Activated CD4-positive, alpha-beta T cell treated with anti-CD3 and anti-CD28 coated beads for 36 hours (primary cell): ENCODE measurements at regions not wholly inside any gene's neighbourhood (a gene's known extent, or its start where the extent isn't known, plus 50 kb on each side); places are given as distances from the start of the nearest gene placed in this dataset.

Source experiments
- ATAC-seq: fragments of 200-7000 bp; cut with Tn5 transposase; one replicate; pipeline ENCODE4 v1.10.0; 2021; ENCODE audit warnings: mild to moderate bottlenecking, moderate library complexity
- CTCF ChIA-PET: fragments of 350-600 bp; sonication (Branson Sonifier 250); formaldehyde crosslinking; loops from one replicate; lab custom pipeline; 2021; ENCODE audit warnings: antibody characterized with exemption; lab: Charles Lee
- POLR2A ChIA-PET: fragments of 350-600 bp; sonication (Branson Sonifier 250); formaldehyde crosslinking; loops from one replicate; lab custom pipeline; 2021; ENCODE audit warnings: antibody characterized with exemption, inconsistent platforms; lab: Charles Lee
- DNase-seq: peaks from one replicate; pipeline ENCODE4 v3.0.0-alpha.2; 2020
- H3K27ac Mint-ChIP-seq: one replicate; pipeline ENCODE4 v1.8.0; 2021; ENCODE audit warnings: mixed read lengths
- H3K27me3 Mint-ChIP-seq: one replicate; pipeline ENCODE4 v1.8.0; 2021; ENCODE audit warnings: mixed read lengths
- H3K36me3 Mint-ChIP-seq: one replicate; pipeline ENCODE4 v1.8.0; 2021; ENCODE audit warnings: low read depth, mixed read lengths
- H3K4me1 Mint-ChIP-seq: one replicate; pipeline ENCODE4 v1.8.0; 2021; ENCODE audit warnings: mixed read lengths
- H3K4me3 Mint-ChIP-seq: one replicate; pipeline ENCODE4 v1.8.0; 2021; ENCODE audit warnings: mild to moderate bottlenecking, moderate library complexity, mixed read lengths
- H3K9me3 Mint-ChIP-seq: one replicate; pipeline ENCODE4 v1.8.0; 2021; ENCODE audit warnings: low read depth, mixed read lengths
- intact Hi-C, 2 experiments: fragments of 100-400 bp; cut with DNase I in 1 of 2; cut with micrococcal nuclease in 1 of 2; formaldehyde crosslinking; loops; one replicate each; pipeline versions ENCODE4 v1.14.2 to v1.15.1; 2022 to 2024; cut with DNase I, micrococcal nuclease

DNA sequence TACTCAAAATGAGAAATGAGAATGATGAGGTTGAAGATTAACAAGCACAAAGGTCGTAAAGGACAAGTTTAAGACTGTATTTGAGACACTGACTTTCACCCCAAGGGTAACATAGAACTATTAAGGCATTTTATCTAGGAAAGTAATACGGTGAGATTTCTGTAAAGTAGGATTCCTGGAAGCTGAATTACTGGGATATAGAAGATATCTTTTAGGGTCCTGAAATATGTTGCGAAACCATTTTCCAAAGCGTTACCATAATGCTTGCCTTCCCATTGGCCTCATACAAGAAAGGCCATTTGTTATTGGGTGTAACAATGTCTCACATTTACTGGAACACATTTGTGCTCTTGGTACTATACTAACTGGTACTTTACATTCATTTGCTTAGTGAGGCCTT is 1185.9 kb upstream of the TENM4 start:
- H3K4me1 Mint-ChIP-seq, result no peaks in the 10 kb centered on the region
- DNase-seq, result no peak
- ATAC-seq, result no peak
- H3K27me3 Mint-ChIP-seq, result no peaks in the 10 kb centered on the region
- H3K4me3 Mint-ChIP-seq, result no peak overlapping the region
- peaks cover 12% of the 10 kb centered on the region for H3K9me3 Mint-ChIP-seq
- ChIA-PET CTCF (no interaction called here), POLR2A (no interaction called here)
- intact Hi-C loops, result no loop called here
- no peaks in the 10 kb centered on the region for H3K36me3 Mint-ChIP-seq
- no peak overlapping the region for H3K27ac Mint-ChIP-seq

DNA sequence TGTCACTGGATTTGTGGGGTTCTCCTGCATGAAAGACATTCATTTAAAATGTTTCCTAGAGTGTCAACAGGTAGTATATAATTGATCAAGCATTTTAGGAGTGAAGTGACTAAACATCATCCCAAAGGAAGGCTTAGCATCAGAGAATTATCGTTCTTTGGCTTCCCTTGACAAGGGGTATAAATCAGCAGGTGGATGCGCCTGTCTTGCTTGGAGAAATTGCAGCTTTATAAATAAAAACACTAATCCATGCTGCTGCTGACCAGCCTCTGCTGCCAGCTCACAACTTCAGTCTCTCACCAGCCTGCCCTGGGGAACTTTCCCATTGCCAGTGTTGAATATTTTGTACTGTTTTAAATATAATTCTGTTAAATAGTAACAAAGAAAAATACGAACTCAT is 1184.7 kb upstream of the TENM4 start:
- ATAC-seq, result no peak
- no peak overlapping the region for H3K4me3 Mint-ChIP-seq
- H3K27ac Mint-ChIP-seq, result no peak overlapping the region
- H3K36me3 Mint-ChIP-seq, result no peaks in the 10 kb centered on the region
- H3K4me1 Mint-ChIP-seq, result no peaks in the 10 kb centered on the region
- intact Hi-C loops, result no loop called here
- no peaks in the 10 kb centered on the region for H3K27me3 Mint-ChIP-seq
- peaks cover 11% of the 10 kb centered on the region for H3K9me3 Mint-ChIP-seq
- ChIA-PET CTCF (no interaction called here), POLR2A (no interaction called here)
- no peak for DNase-seq

DNA sequence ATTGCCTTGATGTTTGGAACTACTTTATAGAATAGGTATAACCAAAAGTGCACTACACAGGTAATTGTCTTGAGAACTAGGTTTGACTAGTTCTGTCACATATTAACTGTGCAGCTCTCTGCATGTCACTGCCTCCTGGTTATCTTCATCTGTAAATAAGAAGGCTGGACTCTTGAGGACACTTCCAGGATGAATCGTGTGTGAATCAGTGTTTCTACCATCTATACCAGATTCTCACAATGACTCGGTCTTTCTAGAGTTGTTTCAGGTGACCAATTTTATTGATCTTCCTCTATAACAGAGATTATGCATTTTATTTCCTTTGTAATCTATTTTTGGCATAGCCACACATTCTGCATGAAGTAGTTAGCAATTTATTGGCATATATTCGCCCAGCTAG is 1181.0 kb upstream of the TENM4 start:
- no peak overlapping the region for H3K4me3 Mint-ChIP-seq
- ATAC-seq, result no peak
- POLR2A ChIA-PET, result no interaction called here
- intact Hi-C loops, result no loop called here
- no peaks in the 10 kb centered on the region for H3K27me3 Mint-ChIP-seq
- H3K36me3 Mint-ChIP-seq, result no peaks in the 10 kb centered on the region
- H3K9me3 Mint-ChIP-seq, result peaks cover 8% of the 10 kb centered on the region
- no peak overlapping the region for H3K27ac Mint-ChIP-seq
- no peak for DNase-seq
- no peaks in the 10 kb centered on the region for H3K4me1 Mint-ChIP-seq
- CTCF ChIA-PET, result no interaction called here

DNA sequence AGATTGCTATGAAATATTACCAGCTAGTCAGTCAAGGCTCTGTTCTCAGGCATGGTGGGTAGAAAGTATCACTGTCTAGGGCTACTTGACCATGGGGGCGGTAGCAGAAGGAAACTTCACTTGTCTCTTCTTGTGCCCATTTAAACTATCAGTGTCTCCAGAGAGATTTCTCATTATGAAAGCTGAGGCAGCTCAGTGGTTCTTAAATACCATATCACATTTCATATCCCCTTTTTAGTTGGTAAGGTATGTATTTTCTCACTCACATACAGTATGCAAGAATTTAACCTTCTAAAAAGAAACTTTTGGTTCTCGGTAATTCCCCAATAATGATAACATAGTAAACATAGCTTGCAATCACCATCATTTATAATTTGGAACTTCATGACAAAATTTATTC is 1180.0 kb upstream of the TENM4 start:
- Mint-ChIP-seq H3K36me3 (no peaks in the 10 kb centered on the region), H3K9me3 (peaks cover 8% of the 10 kb centered on the region), H3K4me3 (no peak overlapping the region), H3K27ac (no peak overlapping the region), H3K27me3 (no peaks in the 10 kb centered on the region), H3K4me1 (no peaks in the 10 kb centered on the region)
- ATAC-seq (no peak), DNase-seq (no peak)
- POLR2A ChIA-PET, result no interaction called here
- intact Hi-C loops, result no loop called here
- CTCF ChIA-PET, result no interaction called here

DNA sequence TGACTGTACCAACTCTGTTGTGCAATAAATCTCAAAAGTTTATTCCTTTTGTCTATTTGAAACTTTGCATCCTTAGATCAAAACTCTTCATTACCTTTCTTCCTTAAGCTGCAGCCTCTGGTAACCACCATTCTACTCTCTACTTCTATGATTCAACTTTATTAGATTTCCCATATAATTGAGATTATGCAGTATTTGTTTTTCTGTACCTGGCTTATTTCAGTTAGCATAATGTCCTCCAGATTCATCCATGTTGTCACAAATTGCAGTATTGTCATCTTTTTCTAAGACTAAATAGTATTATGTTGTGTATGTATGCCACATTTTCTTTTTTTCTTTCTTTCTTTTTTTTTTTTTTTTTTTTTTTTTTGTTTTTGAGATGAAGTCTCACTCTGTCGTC is 1176.3 kb upstream of the TENM4 start:
- no peak overlapping the region for H3K27ac Mint-ChIP-seq
- CTCF ChIA-PET, result no interaction called here
- ATAC-seq (no peak), DNase-seq (no peak)
- POLR2A ChIA-PET, result no interaction called here
- intact Hi-C loops, result no loop called here
- H3K4me1 Mint-ChIP-seq, result no peaks in the 10 kb centered on the region
- no peaks in the 10 kb centered on the region for H3K36me3 Mint-ChIP-seq
- no peak overlapping the region for H3K4me3 Mint-ChIP-seq
- H3K9me3 Mint-ChIP-seq, result peaks cover 9% of the 10 kb centered on the region
- H3K27me3 Mint-ChIP-seq, result no peaks in the 10 kb centered on the region

DNA sequence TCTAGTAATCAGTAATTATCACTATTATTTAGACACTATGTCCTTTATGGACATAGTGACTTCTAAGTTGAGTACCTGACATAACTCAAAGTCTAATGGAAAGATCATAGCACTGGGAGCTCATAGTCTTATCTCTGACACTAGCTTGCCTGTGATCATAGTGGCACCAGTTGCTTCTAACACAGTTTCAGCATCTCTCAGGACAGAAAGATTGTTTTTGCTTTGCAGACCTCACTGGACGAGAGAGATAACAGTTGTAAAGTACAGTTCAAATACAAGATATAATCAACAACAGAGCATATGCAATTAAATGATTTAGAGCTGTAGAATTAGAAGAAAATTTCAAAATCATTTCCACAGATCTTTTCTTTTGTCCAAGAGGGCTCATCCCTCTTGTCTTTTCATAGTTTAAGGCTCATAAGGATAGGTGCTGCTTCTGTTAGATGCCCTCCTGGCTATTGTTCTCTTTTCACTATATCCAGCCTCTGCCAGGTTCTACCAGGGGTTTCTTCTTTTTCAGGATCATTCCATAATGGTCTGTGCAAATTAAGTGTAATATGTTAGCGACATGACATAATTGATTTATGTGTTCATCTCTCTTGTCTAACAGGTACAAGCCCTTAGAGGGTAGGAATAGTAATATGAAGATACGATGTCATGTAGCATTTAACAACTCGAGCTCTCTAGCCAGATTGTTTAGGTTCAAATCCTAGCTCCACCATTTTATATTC is 1175.4 kb upstream of the TENM4 start:
- intact Hi-C loops, result no loop called here
- peaks cover 10% of the 10 kb centered on the region for H3K9me3 Mint-ChIP-seq
- ATAC-seq (no peak), DNase-seq (no peak)
- no peaks in the 10 kb centered on the region for H3K36me3 Mint-ChIP-seq
- no peak overlapping the region for H3K27ac Mint-ChIP-seq
- ChIA-PET CTCF (no interaction called here), POLR2A (interaction anchor here (0.6 kb wide), 1 partner anchor 314 kb away, joined by 4 read pairs; no protein-coding TSS in a partner anchor)
- no peak overlapping the region for H3K4me3 Mint-ChIP-seq
- no peaks in the 10 kb centered on the region for H3K27me3 Mint-ChIP-seq
- no peaks in the 10 kb centered on the region for H3K4me1 Mint-ChIP-seq

DNA sequence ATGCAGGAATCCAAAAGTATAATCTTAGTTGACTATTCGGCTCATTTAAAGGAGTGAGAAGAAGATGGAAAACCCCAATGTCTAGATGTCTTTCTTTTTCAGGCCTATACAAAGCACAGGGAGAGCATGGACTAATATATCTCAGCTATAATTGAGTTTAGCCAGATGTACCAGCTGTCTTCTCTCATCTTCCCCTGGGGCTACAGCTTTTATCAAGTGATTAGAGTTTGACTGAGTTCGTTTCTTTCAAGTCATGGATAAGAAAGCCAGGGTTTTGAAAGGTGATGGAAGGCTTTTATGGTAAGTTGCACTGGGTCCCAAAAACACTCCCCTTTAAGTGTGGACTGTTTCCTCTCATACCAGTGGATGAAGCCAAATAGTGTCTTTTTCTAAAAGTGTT is 1172.8 kb upstream of the TENM4 start:
- no peak for ATAC-seq
- H3K36me3 Mint-ChIP-seq, result no peaks in the 10 kb centered on the region

DNA sequence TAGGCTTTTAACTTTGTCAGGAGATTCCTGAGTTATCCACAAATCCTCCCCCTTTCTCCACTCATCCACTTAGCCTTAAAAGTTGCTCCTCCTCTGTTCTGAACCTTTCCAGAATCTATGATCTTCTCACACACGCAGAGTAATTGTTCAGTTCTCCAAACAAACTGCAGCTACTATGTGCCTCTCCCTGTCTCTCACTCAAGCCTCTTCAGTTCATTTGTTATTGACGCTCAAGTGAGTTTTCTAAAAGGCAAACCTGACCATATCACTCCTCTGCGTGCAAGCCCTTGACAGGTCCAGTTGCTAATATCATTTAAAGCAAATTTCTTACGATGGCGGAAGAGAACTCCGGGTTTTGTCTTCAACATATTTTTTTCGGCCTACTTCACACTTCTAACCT is 1169.7 kb upstream of the TENM4 start:
- Mint-ChIP-seq H3K36me3 (no peaks in the 10 kb centered on the region), H3K4me1 (no peaks in the 10 kb centered on the region), H3K9me3 (peaks cover 7% of the 10 kb centered on the region), H3K27me3 (no peaks in the 10 kb centered on the region), H3K27ac (no peak overlapping the region), H3K4me3 (no peak overlapping the region)
- POLR2A ChIA-PET, result no interaction called here
- DNase-seq, result no peak
- no peak for ATAC-seq
- CTCF ChIA-PET, result no interaction called here
- intact Hi-C loops, result no loop called here

More for the DNA sequence above, 1172.8 kb upstream of the TENM4 start:
- intact Hi-C loops, result no loop called here
- Mint-ChIP-seq H3K27me3 (no peaks in the 10 kb centered on the region), H3K9me3 (peaks cover 7% of the 10 kb centered on the region), H3K4me1 (no peaks in the 10 kb centered on the region), H3K4me3 (no peak overlapping the region), H3K27ac (no peak overlapping the region)
- DNase-seq, result no peak
- CTCF ChIA-PET, result no interaction called here
- POLR2A ChIA-PET, result no interaction called here

DNA sequence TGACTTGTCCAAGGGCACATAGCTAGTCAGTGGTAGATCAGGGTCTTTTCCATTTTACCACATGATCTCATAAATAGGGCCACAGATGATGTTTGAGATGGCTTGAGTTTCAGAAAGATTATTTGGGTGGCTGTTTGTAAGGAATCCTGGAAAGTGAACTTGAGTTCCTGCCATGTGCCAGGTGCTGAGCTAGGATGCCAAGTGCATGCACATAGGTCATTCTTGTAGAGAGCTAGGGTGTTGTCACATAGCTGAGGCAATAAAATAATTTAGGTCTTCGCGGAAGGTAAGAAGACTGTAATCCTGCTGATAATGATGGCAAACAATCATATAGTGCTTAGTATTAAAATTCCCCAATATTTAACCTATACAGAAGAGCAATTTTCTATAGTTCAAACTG is 1162.6 kb upstream of the TENM4 start:
- Mint-ChIP-seq H3K27me3 (no peaks in the 10 kb centered on the region), H3K4me3 (no peak overlapping the region), H3K9me3 (peaks cover 7% of the 10 kb centered on the region), H3K36me3 (no peaks in the 10 kb centered on the region), H3K4me1 (no peaks in the 10 kb centered on the region), H3K27ac (no peak overlapping the region)
- DNase-seq, result no peak
- ATAC-seq, result no peak
- POLR2A ChIA-PET, result no interaction called here
- CTCF ChIA-PET, result no interaction called here
- intact Hi-C loops, result no loop called here

DNA sequence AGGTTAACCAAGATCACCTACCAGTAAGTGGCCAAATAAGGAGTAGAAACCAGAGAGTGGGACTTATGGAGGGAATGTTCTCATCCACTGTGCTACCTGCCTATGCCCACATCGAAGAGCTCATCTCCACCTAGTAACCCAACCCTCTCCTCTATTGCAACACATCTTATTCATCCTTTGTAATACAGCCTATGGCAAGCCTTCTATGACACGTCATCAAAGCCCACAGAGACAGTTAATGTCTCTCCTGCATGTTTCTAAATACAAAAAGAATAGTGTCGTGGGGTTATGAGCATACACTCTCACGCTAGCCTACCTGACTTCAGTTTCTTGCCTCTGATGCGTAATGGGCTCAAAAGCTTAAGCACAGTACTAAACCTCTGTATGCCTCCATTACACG is 1158.1 kb upstream of the TENM4 start:
- ChIA-PET CTCF (no interaction called here), POLR2A (no interaction called here)
- no peaks in the 10 kb centered on the region for H3K27me3 Mint-ChIP-seq
- no peaks in the 10 kb centered on the region for H3K4me1 Mint-ChIP-seq
- intact Hi-C loops, result no loop called here
- no peak overlapping the region for H3K27ac Mint-ChIP-seq
- no peaks in the 10 kb centered on the region for H3K36me3 Mint-ChIP-seq
- no peak overlapping the region for H3K4me3 Mint-ChIP-seq
- ATAC-seq (no peak), DNase-seq (no peak)
- H3K9me3 Mint-ChIP-seq, result peaks cover 12% of the 10 kb centered on the region

DNA sequence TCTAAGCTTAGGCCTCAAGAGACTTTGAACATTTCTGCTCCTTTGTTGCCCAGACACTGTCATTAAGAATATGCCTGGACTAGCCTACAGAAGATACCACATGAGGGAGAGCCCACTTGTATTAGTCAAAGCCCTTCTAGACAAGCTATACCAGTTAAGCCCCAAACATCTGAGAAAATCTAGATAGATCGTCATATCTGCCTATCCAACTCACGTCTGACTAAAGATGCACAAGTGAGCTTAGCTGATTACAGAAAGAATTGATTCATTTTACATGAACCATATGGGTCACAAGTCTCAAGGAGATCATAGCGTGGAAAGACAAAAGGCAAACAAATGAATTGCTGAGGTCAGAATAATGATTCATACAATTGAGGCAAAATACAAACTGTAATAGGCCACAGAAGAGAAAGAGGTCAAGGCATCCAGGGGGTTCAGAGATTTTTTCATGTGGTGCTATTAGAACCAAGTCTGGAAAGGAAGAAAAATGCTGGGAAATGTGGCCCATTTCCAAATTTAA is 1155.5 kb upstream of the TENM4 start:
- no peak for DNase-seq
- ChIA-PET POLR2A (no interaction called here), CTCF (no interaction called here)
- Mint-ChIP-seq H3K4me1 (no peaks in the 10 kb centered on the region), H3K4me3 (no peak overlapping the region), H3K36me3 (no peaks in the 10 kb centered on the region), H3K9me3 (peaks cover 7% of the 10 kb centered on the region), H3K27me3 (no peaks in the 10 kb centered on the region), H3K27ac (no peak overlapping the region)
- ATAC-seq, result no peak
- intact Hi-C loops, result no loop called here

DNA sequence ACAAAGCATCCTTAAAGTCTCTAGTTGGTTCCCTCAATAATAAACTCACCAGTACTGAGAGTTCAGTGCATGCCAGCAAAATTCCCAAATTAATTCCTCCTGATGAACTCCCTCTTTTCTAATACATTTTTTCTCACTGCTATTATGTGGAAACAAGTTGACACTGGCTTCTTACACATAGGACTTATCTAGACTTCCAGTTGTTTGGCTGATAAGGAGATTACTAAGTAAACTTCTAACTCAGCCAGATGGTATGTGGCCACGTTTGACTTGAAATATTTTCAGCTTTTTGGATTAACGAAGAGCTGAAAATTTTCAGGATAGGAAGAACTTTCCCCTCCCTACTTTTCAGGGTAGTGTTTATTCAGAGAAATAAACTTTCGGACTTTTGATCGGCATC is 1154.2 kb upstream of the TENM4 start:
- Mint-ChIP-seq H3K27ac (no peak overlapping the region), H3K4me3 (no peak overlapping the region), H3K36me3 (no peaks in the 10 kb centered on the region), H3K27me3 (no peaks in the 10 kb centered on the region), H3K4me1 (no peaks in the 10 kb centered on the region), H3K9me3 (peaks cover 13% of the 10 kb centered on the region)
- CTCF ChIA-PET, result no interaction called here
- ATAC-seq (no peak), DNase-seq (no peak)
- POLR2A ChIA-PET, result no interaction called here
- intact Hi-C loops, result no loop called here
